ENCODE measurements at regions not wholly inside any gene's neighbourhood (a gene's known extent, or its start where the extent isn't known, plus 50 kb on each side); places are given as distances from the start of the nearest gene placed in this dataset.
"Not testable (repeated sequence)": the region's sequence is repeated elsewhere in the genome, so short reads cannot be mapped to it uniquely, and the experiment has no call there.

GRCh38 chr18:79591032-79591308 is 88.6 kb upstream of the CTDP1 start:
- intact Hi-C loops (cut with DNase I), result no loop called here
- no peak for DNase-seq
- no peak for ATAC-seq (ENCODE audit: poor library complexity)

GRCh38 chr18:79592684-79593083 is 86.9 kb upstream of the CTDP1 start:
- intact Hi-C loops (cut with DNase I); ATAC-seq (ENCODE audit: poor library complexity); DNase-seq: not testable (repeated sequence)

- intact Hi-C loops (cut with DNase I), result no loop called here
- DNase-seq (peak; percentile 17), ATAC-seq (ENCODE audit: poor library complexity) (no peak)
Observed at GRCh38 chr18:79595876-79596374, 83.7 kb upstream of the CTDP1 start.

GRCh38 chr18:79596446-79597175 is 83.0 kb upstream of the CTDP1 start:
- ATAC-seq (ENCODE audit: poor library complexity), result no peak
- DNase-seq, result peak; percentile 3
- intact Hi-C loops (cut with DNase I), result no loop called here

GRCh38 chr18:79597176-79597830 is 82.3 kb upstream of the CTDP1 start:
- DNase-seq (peak; percentile 29), ATAC-seq (ENCODE audit: poor library complexity) (no peak)
- intact Hi-C loops (cut with DNase I), result no loop called here

- ATAC-seq (ENCODE audit: poor library complexity), result no peak
- DNase-seq, result peak; percentile 25
- intact Hi-C loops (cut with DNase I), result no loop called here
Observed at GRCh38 chr18:79597831-79598632, 81.6 kb upstream of the CTDP1 start.

- DNase-seq (peak; percentile 16), ATAC-seq (ENCODE audit: poor library complexity) (no peak)
- intact Hi-C loops (cut with DNase I), result no loop called here
Observed at GRCh38 chr18:79598633-79599175, 80.9 kb upstream of the CTDP1 start.

- intact Hi-C loops (cut with DNase I), result no loop called here
- DNase-seq (peak; percentile 30), ATAC-seq (ENCODE audit: poor library complexity) (no peak)
Observed at GRCh38 chr18:79599441-79599931, 80.1 kb upstream of the CTDP1 start.

GRCh38 chr18:79600141-79600540 is 79.5 kb upstream of the CTDP1 start:
- DNase-seq (peak; percentile 30), ATAC-seq (ENCODE audit: poor library complexity) (no peak)
- intact Hi-C loops (cut with DNase I), result no loop called here

- ATAC-seq (ENCODE audit: poor library complexity) (no peak), DNase-seq (no peak)
- intact Hi-C loops (cut with DNase I), result no loop called here
Observed at GRCh38 chr18:79600596-79600995, 79.0 kb upstream of the CTDP1 start.

- no peak for ATAC-seq (ENCODE audit: poor library complexity)
- intact Hi-C loops (cut with DNase I), result no loop called here
- no peak for DNase-seq
Observed at GRCh38 chr18:79601234-79601633, 78.4 kb upstream of the CTDP1 start.

GRCh38 chr18:79603321-79604204 is 76.0 kb upstream of the CTDP1 start:
- ATAC-seq (ENCODE audit: poor library complexity) (no peak), DNase-seq (peak; percentile 31)
- intact Hi-C loops (cut with DNase I), result no loop called here

- DNase-seq (peak; percentile 26), ATAC-seq (ENCODE audit: poor library complexity) (no peak)
- intact Hi-C loops (cut with DNase I), result no loop called here
Observed at GRCh38 chr18:79604205-79604912, 75.2 kb upstream of the CTDP1 start.

GRCh38 chr18:79604913-79605880 is 74.4 kb upstream of the CTDP1 start:
- intact Hi-C loops (cut with DNase I), result no loop called here
- ATAC-seq (ENCODE audit: poor library complexity) (no peak), DNase-seq (peak; percentile 19)

GRCh38 chr18:79606071-79606470 is 73.5 kb upstream of the CTDP1 start:
- intact Hi-C loops (cut with DNase I); ATAC-seq (ENCODE audit: poor library complexity): not testable (repeated sequence)
- DNase-seq, result peak; percentile 21

GRCh38 chr18:79606621-79607331 is 72.8 kb upstream of the CTDP1 start:
- DNase-seq, result peak; percentile 22
- ATAC-seq (ENCODE audit: poor library complexity), result no peak
- intact Hi-C loops (cut with DNase I), result no loop called here

Data from Right ventricle myocardium superior (tissue), 1 donor.